ENCODE measurements at regions not wholly inside any gene's neighbourhood (a gene's known extent, or its start where the extent isn't known, plus 50 kb on each side); places are given as distances from the start of the nearest gene placed in this dataset.

DNA sequence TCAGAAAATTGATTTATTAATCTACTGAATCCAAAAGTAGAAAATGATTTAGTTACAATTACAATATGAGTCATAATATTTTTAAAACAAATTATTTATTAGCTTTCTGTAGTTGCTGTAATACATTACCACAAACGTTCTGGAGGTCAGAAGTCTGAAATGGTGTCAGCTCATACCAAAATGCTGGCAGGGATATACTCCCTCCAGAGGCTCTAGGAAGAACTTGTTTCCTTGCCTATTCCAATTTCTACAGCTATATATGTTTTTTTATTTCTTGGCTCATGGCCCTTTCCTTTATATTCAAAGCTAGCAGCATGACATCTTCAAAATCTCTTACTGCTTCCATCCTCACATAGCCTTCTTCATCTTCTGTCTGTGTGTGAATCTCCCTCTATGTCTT is 667.9 kb upstream of the ITGA1 start:
- ChIA-PET POLR2A (ENCODE audit: partially characterized antibody) (no interaction called here), CTCF (ENCODE audit: partially characterized antibody) (interaction anchor here (0.7 to 1.4 kb wide), 4 partner anchors 10 to 732 kb away, joined by 3 read pairs; no protein-coding TSS in a partner anchor)
- H3K79me1 ChIP-seq (ENCODE audit: low read depth, low read length), result no peaks in the 10 kb centered on the region
- H3K4me1 ChIP-seq (replicated peaks in 1 of 4; ENCODE audit: control insufficient read depth in 3 of 4, insufficient read depth in 4 of 4, low read length in 3 of 4), result peaks cover 0 to 3% (median 0%) of the 10 kb centered on the region in 4 experiments; a peak in 1 of 7 replicates
- no peaks in the 10 kb centered on the region for H3K9me3 ChIP-seq (ENCODE audit: insufficient read depth in 2 of 2, low read depth in 1 of 2, low read length in 1 of 2)
- H3K18ac ChIP-seq (ENCODE audit: extremely low read depth, low read length), result no peak overlapping the region
- no peaks in the 10 kb centered on the region for H3K79me2 ChIP-seq (ENCODE audit: control insufficient read depth in 1 of 2, insufficient read depth in 2 of 2, low read length in 2 of 2)
- no peaks in the 10 kb centered on the region for H3K36me3 ChIP-seq (ENCODE audit: control insufficient read depth in 2 of 4, insufficient read depth in 4 of 4, low read length in 3 of 4)
- no peak overlapping the region for H3K9ac ChIP-seq (replicated peaks in 1 of 4; ENCODE audit: extremely low read depth in 1 of 4, low read depth in 3 of 4, low read length in 3 of 4)
- H4K8ac ChIP-seq (ENCODE audit: extremely low read depth, insufficient read depth, low read length), result no peak overlapping the region
- H2BK120ac ChIP-seq (replicated peaks; ENCODE audit: low read depth, low read length), result no peak overlapping the region
- no peak overlapping the region for H3K4me3 ChIP-seq (ENCODE audit: extremely low read depth in 1 of 4, insufficient read depth in 2 of 4, low read depth in 3 of 4, low read length in 4 of 4)
- H3K56ac ChIP-seq (replicated peaks; ENCODE audit: insufficient read length, low read depth, low read length), result no peak overlapping the region
- DNase-seq (ENCODE audit: low read depth in 1 of 2, low spot score in 2 of 2) (no peak), FAIRE-seq (peak; percentile 36)
- H3K4ac ChIP-seq (replicated peaks; ENCODE audit: insufficient read length, low read depth, low read length), result no peak overlapping the region
- H2BK15ac ChIP-seq (ENCODE audit: low read length), result no peak overlapping the region
- no peak overlapping the region for H3K4me2 ChIP-seq (ENCODE audit: insufficient read depth in 1 of 2, low read depth in 2 of 2, low read length in 2 of 2)
- no peak overlapping the region for H3K14ac ChIP-seq (ENCODE audit: insufficient read length)
- H3K23me2 ChIP-seq (ENCODE audit: low read depth, low read length), result no peaks in the 10 kb centered on the region
- WGBS, 2 experiments (ENCODE audit: extremely low coverage in 1 of 2, insufficient coverage in 1 of 2, insufficient read length in 1 of 2, insufficient replicate concordance in 2 of 2, low coverage in 1 of 2, low lambda C conversion rate in 2 of 2, missing lambda C conversion rate in 1 of 2), result 63% methylated on average over 1 of the region's 1 CpG; no CpG with 5 or more reads in 1 of the 2 experiments
- no peak overlapping the region for H4K91ac ChIP-seq (replicated peaks; ENCODE audit: insufficient read length, low read length)
- no peak for TF ChIP-seq ASH2L (IDR thresholded peaks at IDR 0.05; ENCODE audit: low read length)
- TF ChIP-seq CTCF (IDR thresholded peaks at IDR 0.05; ENCODE audit: control extremely low read depth in 1 of 3, insufficient read depth in 1 of 3, low read depth in 1 of 3, low read length in 3 of 3), result peak in 2 of 3 experiments; percentile 25 to 40; a peak in 2 of 4 replicates
- TF ChIP-seq RAD21 (IDR thresholded peaks at IDR 0.05 in 1 of 2, conservative IDR thresholded peaks at IDR 0.05 in 1 of 2; ENCODE audit: low read depth in 2 of 2, low read length in 2 of 2), result peak; percentile 39 to 57
- TF ChIP-seq NRF1 (IDR thresholded peaks at IDR 0.05; ENCODE audit: low read depth, low read length), result no peak
- H4K5ac ChIP-seq (ENCODE audit: insufficient read length, low read depth, low read length), result no peak overlapping the region
- no peak overlapping the region for H2BK5ac ChIP-seq (ENCODE audit: low read depth, low read length)
- no peak overlapping the region for H2AFZ ChIP-seq (ENCODE audit: low read length)
- no peak overlapping the region for H2BK12ac ChIP-seq (ENCODE audit: low read depth, low read length)
- H2BK20ac ChIP-seq (ENCODE audit: low read length), result no peak overlapping the region
- H3K23ac ChIP-seq (ENCODE audit: insufficient read length), result no peak overlapping the region
- H3K27ac ChIP-seq (ENCODE audit: low read depth, low read length), result no peak overlapping the region
- no peak overlapping the region for H2AK5ac ChIP-seq (ENCODE audit: low read depth, low read length)
- no peaks in the 10 kb centered on the region for H3K27me3 ChIP-seq (replicated peaks in 1 of 4; ENCODE audit: control insufficient read depth in 3 of 4, extremely low read depth in 1 of 4, insufficient read depth in 3 of 4, low read length in 3 of 4)
- no peaks in the 10 kb centered on the region for H4K20me1 ChIP-seq (replicated peaks in 1 of 2; ENCODE audit: control insufficient read depth in 1 of 2, insufficient read depth in 2 of 2, low read length in 2 of 2)
